Loucy (cell line): ENCODE measurements at regions not wholly inside any gene's neighbourhood (a gene's known extent, or its start where the extent isn't known, plus 50 kb on each side); places are given as distances from the start of the nearest gene placed in this dataset.

ENCODE experiments used
- CTCF ChIP-seq: fragments of 200-600 bp; sonication (generic); conservative IDR thresholded peaks from 2 replicates; pipeline ENCODE4 v1.5.1; 2014; ENCODE audit warnings: mild to moderate bottlenecking, antibody characterized with exemption, low read length
- EZH2phosphoT487 ChIP-seq: fragments of 200-600 bp; IDR thresholded peaks from 2 replicates; pipeline ENCODE4 v1.6.1; 2018; ENCODE audit warnings: antibody characterized with exemption, mild to moderate bottlenecking, moderate library complexity, borderline replicate concordance

- TF ChIP-seq CTCF (no peak), EZH2phosphoT487 (no peak)
Measured at GRCh38 chr6:155980014-155980767, 524.6 kb upstream of the NOX3 start.
